Astrocyte of the spinal cord (primary cell): ENCODE measurements at regions not wholly inside any gene's neighbourhood (a gene's known extent, or its start where the extent isn't known, plus 50 kb on each side); places are given as distances from the start of the nearest gene placed in this dataset.

Experiments
- DNase-seq: peaks from one replicate; pipeline ENCODE4 v3.0.0; 2011; ENCODE audit warnings: low read depth, low spot score
- H3K4me3 ChIP-seq: 2 replicates; pipeline ENCODE4 v1.5.1; 2011; ENCODE audit warnings: low read depth, mild to moderate bottlenecking, low read length, moderate library complexity
- in situ Hi-C: cut with HindIII; loops from 2 replicates; pipeline ENCODE4 v1.10.0; 2017; ENCODE audit warnings: low sequenced_read_pairs
- TF ChIP-seq, protein P1 (sequence below): IDR thresholded peaks from 2 replicates; pipeline ENCODE4 v1.5.1; 2012; ENCODE audit warnings: low read depth, mild to moderate bottlenecking, low read length, inconsistent platforms

DNA sequence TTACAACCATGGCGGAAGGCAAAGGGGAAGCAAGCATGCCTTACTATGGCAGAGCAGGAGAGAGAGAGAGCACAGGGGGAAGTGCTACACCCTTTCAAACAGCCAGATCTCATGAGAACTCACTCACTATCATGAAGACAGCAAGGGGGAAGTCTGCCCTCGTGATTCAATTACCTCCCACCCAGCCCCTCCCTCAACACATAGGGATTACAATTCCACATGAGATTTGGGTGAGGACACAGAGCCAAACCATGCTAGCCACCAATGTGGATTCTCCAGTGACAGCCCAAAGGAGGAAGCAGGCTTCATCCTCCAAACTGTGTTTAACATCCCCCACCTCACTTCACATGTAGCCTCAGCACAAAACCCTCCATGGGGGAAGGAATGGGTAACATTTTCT, 563.7 kb downstream of the CDK5RAP2 start:
- TF ChIP-seq, protein P1, sequence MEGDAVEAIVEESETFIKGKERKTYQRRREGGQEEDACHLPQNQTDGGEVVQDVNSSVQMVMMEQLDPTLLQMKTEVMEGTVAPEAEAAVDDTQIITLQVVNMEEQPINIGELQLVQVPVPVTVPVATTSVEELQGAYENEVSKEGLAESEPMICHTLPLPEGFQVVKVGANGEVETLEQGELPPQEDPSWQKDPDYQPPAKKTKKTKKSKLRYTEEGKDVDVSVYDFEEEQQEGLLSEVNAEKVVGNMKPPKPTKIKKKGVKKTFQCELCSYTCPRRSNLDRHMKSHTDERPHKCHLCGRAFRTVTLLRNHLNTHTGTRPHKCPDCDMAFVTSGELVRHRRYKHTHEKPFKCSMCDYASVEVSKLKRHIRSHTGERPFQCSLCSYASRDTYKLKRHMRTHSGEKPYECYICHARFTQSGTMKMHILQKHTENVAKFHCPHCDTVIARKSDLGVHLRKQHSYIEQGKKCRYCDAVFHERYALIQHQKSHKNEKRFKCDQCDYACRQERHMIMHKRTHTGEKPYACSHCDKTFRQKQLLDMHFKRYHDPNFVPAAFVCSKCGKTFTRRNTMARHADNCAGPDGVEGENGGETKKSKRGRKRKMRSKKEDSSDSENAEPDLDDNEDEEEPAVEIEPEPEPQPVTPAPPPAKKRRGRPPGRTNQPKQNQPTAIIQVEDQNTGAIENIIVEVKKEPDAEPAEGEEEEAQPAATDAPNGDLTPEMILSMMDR, result no peak
- no peak for DNase-seq
- in situ Hi-C loops, result no loop called here

GRCh38 chr9:120014796-120015195, 565.2 kb downstream of the CDK5RAP2 start:
- DNase-seq, result no peak
- H3K4me3 ChIP-seq, result no peak overlapping the region
- in situ Hi-C loops, result no loop called here
- TF ChIP-seq, protein P1, result no peak

More for the DNA sequence above, 563.7 kb downstream of the CDK5RAP2 start:
- no peak overlapping the region for H3K4me3 ChIP-seq

- DNase-seq, result no peak
- no peak overlapping the region for H3K4me3 ChIP-seq
- in situ Hi-C loops, result no loop called here
- TF ChIP-seq, protein P1, result no peak
These were observed 570.1 kb downstream of the CDK5RAP2 start for GRCh38 chr9:120009856-120010255.

GRCh38 chr9:120001536-120001935, 578.4 kb downstream of the CDK5RAP2 start:
- TF ChIP-seq, protein P1, result no peak
- DNase-seq, result no peak
- in situ Hi-C loops, result no loop called here
- H3K4me3 ChIP-seq, result no peak overlapping the region

DNA sequence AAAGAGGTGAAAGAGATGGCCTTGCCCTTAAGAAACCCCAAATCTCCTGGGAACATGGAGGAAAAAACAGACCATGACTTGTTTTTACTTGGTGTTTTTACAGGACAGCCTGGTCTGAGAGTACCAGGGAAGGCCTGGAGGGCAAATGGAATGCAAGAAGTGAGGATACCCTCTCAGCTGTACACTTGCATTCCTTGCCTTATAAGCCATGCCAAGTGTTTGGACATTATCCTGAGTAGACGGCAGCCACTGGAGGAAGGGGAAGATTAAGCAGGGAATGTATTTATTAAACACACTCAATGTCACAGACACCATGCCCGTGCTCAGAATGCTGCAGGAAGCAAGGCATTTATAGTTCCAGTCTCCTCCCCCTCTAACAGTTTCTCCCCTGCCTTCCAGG, 581.4 kb downstream of the CDK5RAP2 start:
- DNase-seq, result no peak
- no peak overlapping the region for H3K4me3 ChIP-seq
- in situ Hi-C loops, result no loop called here
- TF ChIP-seq, protein P1, result no peak

GRCh38 chr9:119991797-119992196, 588.2 kb downstream of the CDK5RAP2 start:
- DNase-seq, result no peak
- TF ChIP-seq, protein P1, result no peak
- H3K4me3 ChIP-seq, result no peak overlapping the region
- in situ Hi-C loops, result no loop called here

DNA sequence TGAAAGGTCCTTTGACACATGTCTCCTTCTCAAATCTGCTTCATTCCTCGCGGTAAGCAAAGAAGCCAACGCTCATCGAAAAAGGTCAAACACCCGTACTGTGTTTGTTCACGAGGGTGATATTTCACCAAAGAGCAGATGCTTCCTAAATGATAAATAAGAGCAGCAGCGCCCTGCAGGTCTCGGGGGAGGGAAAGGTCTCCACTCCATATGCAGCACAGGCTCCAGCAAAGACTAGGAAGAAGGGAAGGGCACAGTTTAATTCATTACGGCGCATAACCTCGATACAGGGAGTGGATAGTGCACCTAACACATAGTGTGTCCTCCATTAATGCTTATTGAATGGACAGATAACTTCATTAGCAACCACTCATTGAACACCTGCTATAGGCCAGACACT, 593.3 kb downstream of the CDK5RAP2 start:
- DNase-seq, result no peak
- in situ Hi-C loops, result no loop called here
- TF ChIP-seq, protein P1, result no peak
- H3K4me3 ChIP-seq, result no peak overlapping the region
